ENCODE measurements at regions not wholly inside any gene's neighbourhood (a gene's known extent, or its start where the extent isn't known, plus 50 kb on each side); places are given as distances from the start of the nearest gene placed in this dataset.

DNA sequence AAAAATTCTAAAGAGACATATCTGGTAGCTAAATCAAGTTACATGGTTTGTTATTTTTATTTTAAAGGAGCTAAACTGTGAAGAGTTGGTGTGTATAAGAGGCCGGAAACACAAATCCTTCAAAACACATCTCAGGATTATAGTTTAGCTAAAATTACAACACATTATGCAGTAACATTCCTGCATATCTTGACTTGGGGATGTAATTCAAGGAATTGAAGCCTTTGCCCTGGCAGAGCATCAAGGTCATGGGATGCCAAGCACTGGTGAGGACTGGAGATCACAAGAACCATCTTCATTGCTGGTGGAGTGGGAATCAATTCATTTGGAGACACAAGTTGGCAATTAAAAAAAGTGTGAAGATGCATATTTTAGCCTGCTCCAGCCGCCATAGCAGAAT lies 86.8 kb upstream of the LSM6 start:
- H3K36me3 Mint-ChIP-seq = no peaks in the 10 kb centered on the region
- TF ChIP-seq, protein P1, sequence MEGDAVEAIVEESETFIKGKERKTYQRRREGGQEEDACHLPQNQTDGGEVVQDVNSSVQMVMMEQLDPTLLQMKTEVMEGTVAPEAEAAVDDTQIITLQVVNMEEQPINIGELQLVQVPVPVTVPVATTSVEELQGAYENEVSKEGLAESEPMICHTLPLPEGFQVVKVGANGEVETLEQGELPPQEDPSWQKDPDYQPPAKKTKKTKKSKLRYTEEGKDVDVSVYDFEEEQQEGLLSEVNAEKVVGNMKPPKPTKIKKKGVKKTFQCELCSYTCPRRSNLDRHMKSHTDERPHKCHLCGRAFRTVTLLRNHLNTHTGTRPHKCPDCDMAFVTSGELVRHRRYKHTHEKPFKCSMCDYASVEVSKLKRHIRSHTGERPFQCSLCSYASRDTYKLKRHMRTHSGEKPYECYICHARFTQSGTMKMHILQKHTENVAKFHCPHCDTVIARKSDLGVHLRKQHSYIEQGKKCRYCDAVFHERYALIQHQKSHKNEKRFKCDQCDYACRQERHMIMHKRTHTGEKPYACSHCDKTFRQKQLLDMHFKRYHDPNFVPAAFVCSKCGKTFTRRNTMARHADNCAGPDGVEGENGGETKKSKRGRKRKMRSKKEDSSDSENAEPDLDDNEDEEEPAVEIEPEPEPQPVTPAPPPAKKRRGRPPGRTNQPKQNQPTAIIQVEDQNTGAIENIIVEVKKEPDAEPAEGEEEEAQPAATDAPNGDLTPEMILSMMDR (IDR thresholded peaks at IDR 0.05) = no peak
- DNase-seq (no peak), ATAC-seq (no peak)
- no peaks in the 10 kb centered on the region for H3K9me3 Mint-ChIP-seq
- H3K27me3 Mint-ChIP-seq (ENCODE audit: low read depth in 2 of 2) = peaks cover 10 to 23% of the 10 kb centered on the region in 2 donors
- 83% methylated on average over 1 of the region's 2 CpGs for WGBS (ENCODE audit: insufficient coverage)
- H3K4me1 Mint-ChIP-seq = no peaks in the 10 kb centered on the region
- Histone ChIP-seq H3K27me3 (ENCODE audit: control insufficient read depth, insufficient read depth, low read length) (no peaks in the 10 kb centered on the region), H3K27ac (ENCODE audit: low read length) (no peak overlapping the region), H3K4me1 (ENCODE audit: control insufficient read depth, insufficient read depth, low read length) (no peaks in the 10 kb centered on the region), H3K36me3 (ENCODE audit: control insufficient read depth, insufficient read depth, low read length) (no peaks in the 10 kb centered on the region), H3K9me3 (ENCODE audit: control insufficient read depth, insufficient read depth, low read length) (no peaks in the 10 kb centered on the region), H3K4me3 (ENCODE audit: low read length) (no peak overlapping the region)
- no peak overlapping the region for H3K27ac Mint-ChIP-seq
- intact Hi-C loops (cut with micrococcal nuclease) = no loop called here
- H3K4me3 Mint-ChIP-seq = no peak overlapping the region

DNA sequence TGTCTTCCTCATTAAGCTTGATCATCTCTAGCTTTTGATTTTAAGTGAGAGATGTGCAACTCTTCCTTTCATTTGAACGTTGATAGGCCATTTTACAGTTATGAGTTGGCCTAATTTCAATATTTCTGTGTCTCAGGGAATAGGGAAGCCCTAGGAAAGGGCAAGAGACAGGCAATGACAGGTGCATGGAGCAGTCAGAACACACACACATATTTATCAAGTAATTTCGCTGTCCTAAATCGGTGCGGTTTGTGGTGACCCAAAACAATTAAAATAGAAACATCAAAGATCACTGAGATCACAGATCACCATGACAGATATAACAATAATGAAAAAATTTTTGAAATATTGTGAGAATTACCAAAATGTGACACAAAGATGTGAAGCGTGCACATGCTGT lies 87.7 kb upstream of the LSM6 start:
- TF ChIP-seq, protein P1 (IDR thresholded peaks at IDR 0.05) = no peak
- Mint-ChIP-seq H3K4me3 (no peak overlapping the region), H3K36me3 (no peaks in the 10 kb centered on the region), H3K4me1 (no peaks in the 10 kb centered on the region), H3K27ac (no peak overlapping the region), H3K9me3 (no peaks in the 10 kb centered on the region), H3K27me3 (ENCODE audit: low read depth in 2 of 2) (peaks cover 10 to 16% of the 10 kb centered on the region in 2 donors)
- ATAC-seq = no peak
- H3K27ac ChIP-seq (ENCODE audit: low read length) = no peak overlapping the region
- no peaks in the 10 kb centered on the region for H3K9me3 ChIP-seq (ENCODE audit: control insufficient read depth, insufficient read depth, low read length)
- DNase-seq = no peak
- H3K36me3 ChIP-seq (ENCODE audit: control insufficient read depth, insufficient read depth, low read length) = no peaks in the 10 kb centered on the region
- H3K27me3 ChIP-seq (ENCODE audit: control insufficient read depth, insufficient read depth, low read length) = no peaks in the 10 kb centered on the region
- intact Hi-C loops (cut with micrococcal nuclease) = no loop called here
- H3K4me1 ChIP-seq (ENCODE audit: control insufficient read depth, insufficient read depth, low read length) = no peaks in the 10 kb centered on the region
- WGBS (ENCODE audit: insufficient coverage) = 86% methylated on average over 5 of the region's 5 CpGs
- H3K4me3 ChIP-seq (ENCODE audit: low read length) = no peak overlapping the region

DNA sequence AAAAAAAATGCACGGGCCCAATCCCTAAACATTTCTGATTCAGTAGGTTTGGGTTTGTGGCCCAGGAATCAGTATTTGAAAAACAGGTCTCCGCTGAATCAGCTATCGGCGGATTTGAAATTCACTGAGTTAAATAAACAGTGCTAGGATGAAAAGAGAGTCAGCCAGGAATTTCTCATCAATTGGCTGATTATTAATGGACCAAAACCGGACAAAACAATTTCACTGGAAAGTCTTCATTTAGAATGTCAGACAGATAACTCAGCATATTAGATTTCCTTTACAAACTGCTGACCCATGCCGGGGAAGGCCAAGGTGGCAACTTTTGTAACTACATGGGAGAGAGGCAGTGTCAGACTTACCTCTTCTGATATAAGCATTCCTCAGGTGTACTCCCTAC lies 99.4 kb upstream of the LSM6 start:
- Mint-ChIP-seq H3K4me1 (no peaks in the 10 kb centered on the region), H3K27me3 (ENCODE audit: low read depth in 2 of 2) (peaks cover 3 to 20% of the 10 kb centered on the region in 2 donors), H3K9me3 (no peaks in the 10 kb centered on the region), H3K4me3 (no peak overlapping the region), H3K36me3 (no peaks in the 10 kb centered on the region), H3K27ac (no peak overlapping the region)
- Histone ChIP-seq H3K4me3 (ENCODE audit: low read length) (no peak overlapping the region), H3K36me3 (ENCODE audit: control insufficient read depth, insufficient read depth, low read length) (no peaks in the 10 kb centered on the region), H3K4me1 (ENCODE audit: control insufficient read depth, insufficient read depth, low read length) (no peaks in the 10 kb centered on the region), H3K27ac (ENCODE audit: low read length) (no peak overlapping the region), H3K27me3 (ENCODE audit: control insufficient read depth, insufficient read depth, low read length) (no peaks in the 10 kb centered on the region), H3K9me3 (ENCODE audit: control insufficient read depth, insufficient read depth, low read length) (no peaks in the 10 kb centered on the region)
- no peak for DNase-seq
- TF ChIP-seq, protein P1 (IDR thresholded peaks at IDR 0.05) = no peak
- no peak for ATAC-seq
- 95% methylated on average over 6 of the region's 6 CpGs for WGBS (ENCODE audit: insufficient coverage)
- intact Hi-C loops (cut with micrococcal nuclease) = no loop called here

GRCh38 chr4:146073517-146073916 lies 102.0 kb upstream of the LSM6 start:
- H3K4me3 ChIP-seq (ENCODE audit: low read length) = no peak overlapping the region
- Mint-ChIP-seq H3K4me1 (no peaks in the 10 kb centered on the region), H3K27me3 (ENCODE audit: low read depth in 2 of 2) (peaks cover 9 to 20% of the 10 kb centered on the region in 2 donors), H3K36me3 (no peaks in the 10 kb centered on the region), H3K27ac (no peak overlapping the region), H3K9me3 (no peaks in the 10 kb centered on the region), H3K4me3 (no peak overlapping the region)
- no peaks in the 10 kb centered on the region for H3K4me1 ChIP-seq (ENCODE audit: control insufficient read depth, insufficient read depth, low read length)
- DNase-seq (no peak), ATAC-seq (no peak)
- TF ChIP-seq, protein P1 (IDR thresholded peaks at IDR 0.05) = no peak
- no peaks in the 10 kb centered on the region for H3K27me3 ChIP-seq (ENCODE audit: control insufficient read depth, insufficient read depth, low read length)
- no peaks in the 10 kb centered on the region for H3K9me3 ChIP-seq (ENCODE audit: control insufficient read depth, insufficient read depth, low read length)
- no peak overlapping the region for H3K27ac ChIP-seq (ENCODE audit: low read length)
- no peaks in the 10 kb centered on the region for H3K36me3 ChIP-seq (ENCODE audit: control insufficient read depth, insufficient read depth, low read length)
- intact Hi-C loops (cut with micrococcal nuclease) = no loop called here
- WGBS (ENCODE audit: insufficient coverage) = 50% methylated on average over 3 of the region's 3 CpGs
